H1 (cell line): ENCODE measurements at regions not wholly inside any gene's neighbourhood (a gene's known extent, or its start where the extent isn't known, plus 50 kb on each side); places are given as distances from the start of the nearest gene placed in this dataset.

ENCODE experiments used
- CHD1 ChIP-seq: IDR thresholded peaks from 2 replicates; pipeline ENCODE4 v1.6.1; 2012; ENCODE audit warnings: low read depth, low read length, improper control_type of control experiment
- CTCF ChIP-seq, 3 experiments: IDR thresholded peaks; 1 replicate in 2 of 3; 2 replicates in 1 of 3; pipeline versions ENCODE4 v1.5.1 to v1.6.1; 2011; ENCODE audit warnings: low read length in 3 of 3, mild to moderate bottlenecking in 3 of 3, inconsistent platforms in 2 of 3, low read depth in 1 of 3, moderate library complexity in 1 of 3; ENCODE audit not compliant: insufficient read depth in 1 of 3; ENCODE audit errors: control extremely low read depth in 1 of 3
- E2F6 ChIP-seq: IDR thresholded peaks from 2 replicates; pipeline ENCODE4 v1.6.1; 2012; ENCODE audit warnings: inconsistent platforms
- JUND ChIP-seq: IDR thresholded peaks from 2 replicates; pipeline ENCODE4 v1.6.1; 2011; ENCODE audit warnings: mild to moderate bottlenecking, improper control_type of control experiment, low read length
- NRF1 ChIP-seq: IDR thresholded peaks from 2 replicates; pipeline ENCODE4 v1.6.1; 2011; ENCODE audit warnings: mild to moderate bottlenecking, low read depth, low read length, improper control_type of control experiment

- TF ChIP-seq JUND (no peak), NRF1 (no peak), CTCF (IDR thresholded peaks at IDR 0.05; ENCODE audit: control extremely low read depth in 1 of 3, insufficient read depth in 1 of 3, low read depth in 1 of 3, low read length in 3 of 3) (no peak), CHD1 (no peak), E2F6 (no peak)
These were observed 398.3 kb upstream of the PPP2R3A start (continued) for GRCh38 chr3:135567223-135567622.
